Stimulated activated CD8-positive, alpha-beta memory T cell treated with anti-CD3 and anti-CD28 coated beads, Interleukin-12 subunit alpha, Interleukin-12 subunit beta, amount 100 ng/mL, for 24 hours (primary cell): ENCODE measurements at regions not wholly inside any gene's neighbourhood (a gene's known extent, or its start where the extent isn't known, plus 50 kb on each side); places are given as distances from the start of the nearest gene placed in this dataset.

Source experiments
- DNase-seq: peaks from one replicate; pipeline ENCODE4 v3.0.0-alpha.2; 2020; ENCODE audit errors: extremely low read depth

DNA sequence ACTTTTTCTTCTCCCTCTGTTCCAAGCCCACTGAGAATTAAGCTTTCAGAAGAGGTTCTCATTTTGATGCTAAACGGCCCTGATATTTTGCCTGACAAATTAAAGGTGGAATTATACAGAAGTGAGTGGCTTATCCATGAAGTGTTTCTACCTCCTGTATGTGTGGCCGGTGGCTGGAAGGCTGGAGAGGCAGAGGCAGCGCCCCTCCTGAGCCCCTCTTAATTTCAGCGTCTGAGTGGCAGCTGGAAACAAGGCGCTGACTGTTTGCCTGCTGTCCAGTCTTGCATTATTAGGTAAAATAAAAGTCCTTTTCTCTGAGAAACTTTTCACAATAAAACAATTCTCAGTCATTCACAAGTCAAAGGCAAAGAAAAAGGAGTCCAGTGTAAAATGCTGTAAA lies 685.7 kb downstream of the MCTP2 start:
- DNase-seq = no peak

DNA sequence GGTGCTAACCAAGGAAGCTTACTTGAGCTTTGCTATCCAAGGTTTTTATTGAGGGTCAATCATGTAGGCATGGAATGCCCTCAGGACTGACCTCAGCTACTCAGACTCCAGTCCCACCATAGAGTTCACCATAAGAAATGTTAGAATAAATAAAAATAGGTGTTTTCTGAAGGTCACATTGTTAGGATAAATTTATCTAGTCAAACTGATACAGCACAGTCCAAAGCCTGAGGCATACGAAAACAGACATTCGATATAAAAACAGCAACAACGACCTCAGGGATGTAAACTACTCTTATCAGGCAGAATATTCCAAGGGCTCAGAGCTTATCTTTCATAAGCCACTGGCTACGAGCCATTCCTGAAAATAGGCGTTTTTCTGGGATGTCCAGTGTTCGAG lies 690.6 kb downstream of the MCTP2 start:
- no peak for DNase-seq

DNA sequence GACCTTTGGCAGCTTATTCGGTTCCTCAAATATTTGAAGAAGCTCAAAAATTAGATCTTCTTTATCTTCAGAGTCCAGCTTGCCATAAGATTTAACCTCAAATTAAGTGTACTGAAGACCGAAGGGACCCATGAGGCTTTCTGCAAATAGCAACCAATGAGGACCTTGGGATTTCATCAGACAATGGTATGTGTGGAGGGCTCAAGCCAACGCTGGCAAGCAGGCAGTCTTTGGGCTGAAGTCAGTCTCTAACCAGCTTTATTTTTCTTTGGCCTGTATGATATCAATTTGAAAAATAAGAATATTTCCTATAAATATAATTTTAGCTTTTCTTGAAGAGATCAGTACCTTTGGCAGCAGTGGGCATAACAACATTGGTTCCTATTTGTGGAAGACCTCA lies 692.7 kb downstream of the MCTP2 start:
- no peak for DNase-seq

DNA sequence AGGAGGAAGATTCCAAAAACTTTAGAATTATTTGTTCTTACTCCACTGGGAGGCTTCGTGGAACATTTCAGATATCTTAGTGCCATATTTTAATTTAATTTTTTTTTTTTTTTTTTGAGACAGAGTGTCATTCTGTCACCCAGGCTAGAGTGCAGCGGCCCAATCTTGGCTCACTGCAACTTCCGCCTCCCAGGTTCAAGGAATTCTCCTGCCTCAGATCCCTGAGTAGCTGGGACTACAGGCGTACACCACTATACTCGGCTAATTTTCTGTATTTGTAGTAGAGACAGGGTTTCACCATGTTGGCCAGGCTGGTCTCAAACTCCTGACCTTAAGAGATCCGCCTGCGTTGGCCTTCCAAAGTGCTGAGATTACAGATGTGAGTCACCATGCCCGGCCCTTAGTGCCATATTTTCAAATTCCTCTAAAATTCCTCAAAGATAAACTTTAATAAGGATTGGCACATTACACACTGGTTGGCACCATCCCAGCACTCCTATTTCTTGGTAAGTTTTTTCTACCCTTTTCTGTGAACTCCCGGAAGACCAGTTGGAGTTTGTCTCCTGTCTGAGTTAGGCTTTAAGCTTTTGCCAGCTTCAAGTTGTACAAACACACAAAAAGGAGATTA lies 693.7 kb downstream of the MCTP2 start:
- no peak for DNase-seq

DNA sequence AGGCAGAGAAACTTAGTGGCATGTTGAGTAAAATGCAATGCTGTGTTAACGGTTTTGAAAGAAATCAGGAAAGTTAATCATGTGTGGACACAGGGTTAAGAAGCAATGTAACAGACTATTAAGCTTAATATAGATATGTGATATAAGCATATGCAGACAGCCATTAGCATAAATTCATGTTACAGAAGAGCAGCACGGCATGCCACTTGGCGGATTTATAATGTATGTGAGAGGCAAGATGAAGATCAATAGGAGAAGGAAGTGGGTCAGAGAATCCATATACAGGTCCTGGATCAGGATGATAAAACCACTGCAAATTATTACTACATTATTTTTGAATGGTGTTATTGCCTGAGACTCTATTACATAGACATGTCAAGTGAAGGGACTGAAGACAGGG lies 694.3 kb downstream of the MCTP2 start:
- no peak for DNase-seq

DNA sequence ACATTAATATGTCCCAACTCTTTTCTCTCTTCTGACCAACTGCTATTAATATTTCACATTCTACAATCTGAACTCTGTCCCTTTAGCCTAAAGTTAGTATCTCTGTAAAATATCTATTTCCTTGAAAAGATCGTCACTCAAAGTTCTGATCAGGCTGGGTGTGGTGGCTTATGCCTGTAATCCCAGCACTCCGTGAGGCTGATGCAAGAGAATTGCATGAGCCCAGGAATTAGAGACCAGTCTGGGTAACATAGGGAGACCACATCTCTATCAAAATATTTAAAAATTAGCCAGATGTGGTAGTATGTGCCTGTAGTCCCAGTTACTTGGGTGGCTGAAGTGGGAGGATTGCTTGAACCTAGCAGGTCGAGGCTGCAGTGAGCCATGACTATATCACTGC lies 695.6 kb downstream of the MCTP2 start:
- no peak for DNase-seq

DNA sequence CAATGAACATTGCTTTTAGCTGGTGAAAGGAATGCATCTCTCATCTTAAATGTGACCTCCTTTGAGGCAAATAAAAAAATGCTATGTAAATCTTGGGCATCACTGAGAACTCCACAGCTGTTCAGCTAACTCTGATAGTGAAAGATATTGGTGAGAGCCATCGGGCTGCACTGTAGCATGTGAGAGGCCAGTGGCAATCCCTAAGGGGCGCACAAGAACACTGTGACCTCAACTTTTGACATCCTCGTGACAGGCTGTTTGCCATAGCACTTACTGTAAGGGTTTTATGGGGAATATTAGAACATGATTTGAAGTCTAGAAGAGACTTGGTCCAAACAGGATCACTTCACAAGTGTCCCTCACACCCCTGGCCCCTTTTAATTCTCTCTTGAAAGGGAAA lies 697.9 kb downstream of the MCTP2 start:
- DNase-seq = no peak

DNA sequence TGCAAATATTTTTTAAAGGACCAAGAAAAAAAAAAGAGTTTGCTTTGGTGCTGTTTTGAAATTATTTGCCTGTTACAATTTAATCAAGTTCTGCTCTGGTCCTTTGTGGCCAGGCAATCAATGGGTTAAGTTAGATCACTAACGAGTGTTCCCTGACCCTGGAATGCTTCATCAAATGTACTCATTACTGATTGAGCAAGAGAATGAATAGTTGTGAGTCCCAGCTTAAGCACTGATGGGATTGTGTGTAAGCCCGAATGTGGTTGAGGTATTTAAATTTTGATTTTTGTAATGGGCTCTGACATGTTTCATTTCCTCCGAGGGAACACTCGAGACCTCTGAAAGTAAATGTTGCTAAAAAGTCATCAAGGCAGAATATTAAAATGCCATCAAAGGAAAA lies 699.1 kb downstream of the MCTP2 start:
- DNase-seq = no peak

DNA sequence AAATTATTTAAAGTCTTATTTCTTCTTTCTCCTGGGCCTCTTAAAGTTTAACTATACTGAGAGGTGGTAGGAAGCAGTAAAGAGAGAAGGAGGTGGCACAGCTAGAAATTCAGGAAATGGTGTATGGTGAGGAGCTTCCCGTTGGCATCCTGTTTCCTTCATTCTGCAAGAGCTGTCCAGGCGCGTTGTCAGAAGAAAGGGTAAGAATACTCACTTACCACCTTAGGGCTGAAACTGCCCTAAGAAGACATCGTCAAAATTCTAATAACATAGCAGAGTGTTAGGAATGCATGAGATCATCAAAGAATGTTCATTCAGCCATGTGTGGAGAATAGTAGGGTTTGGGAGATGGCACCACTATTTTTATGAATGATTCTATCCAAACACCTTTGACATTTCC lies 699.6 kb downstream of the MCTP2 start:
- no peak for DNase-seq

DNA sequence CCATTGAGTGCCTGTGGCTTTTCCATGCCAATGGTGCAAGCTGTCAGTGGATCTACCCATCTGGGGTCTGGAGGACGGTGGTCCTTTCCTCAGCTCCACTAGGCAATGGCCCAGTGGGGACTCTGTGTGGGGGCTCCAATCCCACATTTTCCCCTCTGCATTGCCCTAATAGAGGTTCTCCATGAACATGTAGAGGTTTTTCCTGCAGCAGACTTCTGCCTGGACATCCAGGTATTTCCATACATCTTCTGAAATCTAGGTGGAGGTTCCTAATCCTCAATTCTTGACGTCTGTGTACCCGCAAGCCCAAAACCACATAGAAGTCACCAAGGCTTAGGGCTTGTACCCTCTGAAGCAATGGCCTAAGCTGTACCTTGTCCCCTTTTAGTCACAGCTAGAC lies 703.1 kb downstream of the MCTP2 start:
- DNase-seq = no peak

DNA sequence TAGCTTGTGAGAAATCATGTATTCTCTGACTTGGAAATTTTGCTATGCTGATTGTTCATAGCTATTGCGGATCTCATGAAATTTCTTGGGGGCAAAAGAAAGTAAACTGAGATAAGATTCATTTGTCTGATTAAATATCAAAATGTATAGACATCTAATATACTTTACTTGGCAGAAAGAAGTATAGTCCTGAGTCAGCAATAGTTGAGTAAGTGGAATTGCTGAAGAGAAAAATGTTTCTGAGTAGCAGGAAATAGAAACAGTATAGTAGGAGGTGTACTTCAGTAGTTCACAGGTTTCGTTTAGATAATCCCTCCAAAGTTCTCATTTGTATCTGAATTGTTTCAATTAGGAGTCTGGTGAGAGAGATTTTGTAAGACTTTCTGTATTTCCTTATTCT lies 705.9 kb downstream of the MCTP2 start:
- DNase-seq = no peak

DNA sequence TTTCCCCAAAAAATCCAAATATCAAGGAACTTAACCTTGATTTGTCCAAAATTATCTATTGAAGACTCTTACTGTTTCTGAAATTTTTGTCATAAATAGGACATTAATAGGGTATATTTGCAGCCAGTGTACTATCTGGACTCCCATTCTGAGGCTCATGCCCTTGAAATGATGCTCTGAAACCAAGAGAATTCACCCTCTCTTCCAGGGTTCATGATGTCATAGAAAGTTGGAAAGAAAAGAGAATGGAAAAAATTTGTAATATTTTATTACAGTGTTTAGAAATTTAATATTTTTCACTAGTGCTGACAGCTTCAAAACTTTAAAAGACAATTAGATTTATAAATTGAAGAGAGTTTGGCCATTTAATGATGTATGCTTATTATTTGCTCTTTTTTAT lies 712.5 kb downstream of the MCTP2 start:
- DNase-seq = no peak

DNA sequence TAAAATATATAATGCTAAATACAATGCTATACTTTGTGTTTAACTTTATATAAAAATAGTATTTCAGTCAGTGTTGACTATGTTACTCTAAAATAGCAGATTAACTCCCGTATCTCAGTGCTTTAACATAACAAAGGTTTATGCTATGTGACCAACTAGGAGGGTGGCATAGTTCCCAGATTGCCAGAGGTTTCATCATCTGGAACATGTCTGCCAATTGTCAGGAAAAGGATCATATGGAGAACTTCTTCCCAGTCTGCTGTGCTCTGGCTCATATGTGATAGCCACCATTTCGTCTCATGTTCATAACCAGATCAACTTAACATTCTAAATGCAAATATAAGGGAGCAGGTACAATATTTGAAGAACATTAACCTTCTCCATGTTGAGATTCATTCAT lies 720.2 kb downstream of the MCTP2 start:
- DNase-seq = no peak

DNA sequence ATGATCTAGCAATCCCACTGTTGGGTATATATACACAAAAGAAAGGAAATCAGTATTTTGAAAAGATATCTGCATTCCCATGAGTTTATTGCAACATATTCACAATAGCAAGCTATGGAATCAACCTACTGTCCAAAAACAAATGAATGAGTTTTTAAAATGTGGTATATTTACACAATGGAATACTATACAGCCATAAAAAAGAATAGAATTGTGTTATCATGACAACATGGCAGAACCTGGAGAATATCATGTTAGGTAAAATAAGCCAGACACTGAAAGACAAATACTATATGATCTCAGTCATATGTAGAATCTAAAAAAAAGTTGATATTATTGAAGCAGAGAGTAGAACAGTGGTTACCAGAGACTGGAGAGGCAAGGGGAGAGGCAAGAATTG lies 732.6 kb downstream of the MCTP2 start:
- no peak for DNase-seq

DNA sequence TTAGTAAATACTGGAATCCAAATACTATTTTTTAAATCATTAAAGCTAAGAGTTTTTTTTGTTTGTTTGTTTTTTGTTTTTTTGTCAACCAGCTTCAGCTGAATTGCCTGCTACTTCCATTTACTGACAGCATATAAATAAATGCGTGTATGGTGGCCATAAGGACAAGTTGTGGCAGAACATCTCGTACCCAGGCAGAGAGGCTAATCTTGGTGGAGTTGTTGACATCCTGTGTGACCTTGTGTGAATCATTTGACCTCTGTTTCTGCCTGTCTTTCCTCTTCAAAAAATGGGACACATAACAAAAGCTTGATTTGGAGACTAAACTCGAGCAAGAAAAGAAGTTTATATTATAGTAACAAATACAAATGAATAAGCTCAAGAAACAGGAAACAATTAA lies 734.2 kb downstream of the MCTP2 start:
- DNase-seq = no peak

DNA sequence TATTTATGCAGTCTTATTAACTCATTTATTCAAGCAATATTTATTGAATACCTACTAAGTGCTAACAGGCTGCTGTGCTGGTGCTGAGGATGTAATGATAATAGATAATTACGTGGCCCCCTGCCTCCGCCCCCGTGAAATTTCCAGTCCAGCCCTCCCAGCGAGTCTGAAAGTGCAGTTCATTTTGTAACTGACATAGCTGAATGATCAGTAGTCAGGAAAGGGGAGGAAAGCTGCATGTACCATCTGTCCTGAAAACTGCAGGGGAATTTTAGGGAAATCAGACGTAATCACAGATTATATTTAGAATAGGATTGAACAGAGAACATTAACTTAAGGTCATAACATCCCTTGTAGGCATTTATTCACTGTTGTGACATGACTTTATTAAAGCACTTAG lies 736.8 kb downstream of the MCTP2 start:
- DNase-seq = no peak

DNA sequence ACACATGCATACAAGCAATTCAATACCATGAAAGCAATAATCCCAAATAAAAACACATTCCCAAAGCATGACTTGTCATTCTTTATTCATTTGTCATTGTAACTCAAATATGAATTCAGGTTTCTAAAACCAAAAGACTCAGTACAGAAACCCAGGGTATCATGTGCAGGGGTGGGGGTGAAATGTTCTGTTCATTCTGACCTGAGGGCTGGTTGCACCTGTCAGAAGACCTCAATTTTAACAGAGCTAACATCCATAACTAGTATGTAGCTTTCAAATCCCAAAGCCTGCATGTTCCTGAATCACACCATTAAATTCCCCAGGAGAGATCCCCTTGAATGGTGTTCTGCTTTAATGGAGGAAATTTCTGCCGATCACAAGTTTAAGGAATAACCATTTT lies 738.7 kb downstream of the MCTP2 start:
- DNase-seq = no peak

DNA sequence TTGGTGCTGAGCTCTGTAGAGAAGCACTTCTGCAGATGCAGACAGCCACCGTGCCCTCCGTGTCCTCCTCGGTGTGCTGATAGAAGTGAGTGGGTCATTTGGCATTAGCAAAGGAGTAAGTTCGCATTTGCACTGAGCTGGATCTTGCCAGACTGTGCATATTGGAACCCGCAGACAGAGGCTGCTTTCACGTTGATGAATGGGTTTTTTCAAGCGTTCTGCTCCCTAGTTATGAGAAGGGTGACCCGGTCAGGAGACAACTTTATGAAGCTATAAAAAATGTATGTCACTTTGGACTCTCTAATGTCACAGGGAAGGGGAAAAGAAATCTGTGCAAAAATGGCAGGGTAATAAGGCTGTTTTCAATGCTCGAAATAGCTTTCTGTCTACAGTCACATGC lies 739.4 kb downstream of the MCTP2 start:
- DNase-seq = no peak

DNA sequence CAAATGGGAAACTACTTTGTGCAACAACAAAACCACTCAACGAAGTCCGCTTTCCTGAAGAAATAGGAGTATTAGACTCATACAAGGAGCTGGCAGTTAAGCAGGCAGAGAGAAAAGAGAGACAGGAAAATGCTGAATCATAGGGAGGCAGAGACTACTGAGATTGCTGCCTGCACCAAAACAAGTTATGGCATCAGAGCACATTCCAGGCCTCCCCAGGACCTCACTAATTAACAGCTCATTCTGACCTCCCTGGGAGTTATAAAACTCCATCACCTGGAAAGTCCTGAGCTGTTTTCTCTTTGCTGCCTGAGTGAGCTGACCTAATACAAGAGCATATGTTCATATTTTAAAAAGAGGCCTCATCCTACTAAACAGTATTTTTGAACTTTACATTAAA lies 741.0 kb downstream of the MCTP2 start:
- DNase-seq = no peak

DNA sequence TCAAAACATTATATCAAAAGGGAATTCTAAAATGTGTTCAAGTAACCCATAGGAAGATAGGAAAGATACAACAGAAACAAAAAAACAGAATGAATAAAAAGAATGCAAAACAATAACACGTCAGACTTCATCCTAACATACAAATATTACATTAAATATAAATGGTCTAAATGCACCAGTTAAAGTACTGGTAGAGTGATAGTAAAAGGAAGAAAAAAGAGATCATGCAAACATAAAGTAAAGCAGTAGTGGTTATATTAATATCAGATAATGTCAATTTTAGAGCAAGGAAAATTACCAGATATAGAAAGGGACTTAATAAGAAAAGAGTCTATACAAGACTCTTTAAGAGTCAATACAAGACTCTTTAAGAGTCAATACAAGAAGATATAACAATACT lies 755.7 kb downstream of the MCTP2 start:
- no peak for DNase-seq

DNA sequence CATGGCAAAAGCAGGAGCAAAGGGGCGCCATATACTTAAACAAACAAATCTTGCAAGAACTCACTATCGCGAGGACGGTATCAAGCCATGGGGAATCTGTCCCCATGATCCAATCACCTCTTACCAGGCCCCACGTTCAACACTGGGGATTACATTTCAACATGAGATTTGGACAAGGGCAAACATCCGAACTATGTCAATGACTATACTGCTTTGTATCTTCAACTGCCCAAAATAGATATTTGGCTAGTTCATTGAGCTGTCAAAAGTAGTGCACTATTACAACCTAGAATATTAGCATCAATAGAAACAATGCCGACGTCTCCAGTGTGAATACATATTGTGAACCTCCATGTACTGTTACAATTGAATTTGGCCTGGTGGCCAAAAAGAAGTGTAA lies 760.4 kb downstream of the MCTP2 start:
- DNase-seq = no peak

DNA sequence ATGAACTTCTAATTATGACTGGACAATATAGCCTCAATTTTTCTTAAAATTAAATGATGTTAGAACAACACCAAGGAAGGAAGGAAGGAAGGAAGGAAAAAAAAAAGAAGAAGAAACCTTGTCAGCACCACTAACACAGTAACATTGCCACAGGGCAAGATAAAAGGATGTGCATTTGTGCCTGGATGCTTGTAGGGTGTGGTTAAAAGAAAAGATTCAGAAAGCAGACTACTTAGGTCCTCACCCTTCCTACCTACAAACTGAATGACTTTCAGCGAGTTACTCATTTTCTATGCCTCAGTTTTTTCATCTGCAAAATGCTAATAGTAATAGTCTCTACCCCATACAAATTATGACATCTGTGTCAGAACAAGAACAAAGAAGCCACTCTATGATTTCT lies 778.3 kb downstream of the MCTP2 start:
- no peak for DNase-seq

DNA sequence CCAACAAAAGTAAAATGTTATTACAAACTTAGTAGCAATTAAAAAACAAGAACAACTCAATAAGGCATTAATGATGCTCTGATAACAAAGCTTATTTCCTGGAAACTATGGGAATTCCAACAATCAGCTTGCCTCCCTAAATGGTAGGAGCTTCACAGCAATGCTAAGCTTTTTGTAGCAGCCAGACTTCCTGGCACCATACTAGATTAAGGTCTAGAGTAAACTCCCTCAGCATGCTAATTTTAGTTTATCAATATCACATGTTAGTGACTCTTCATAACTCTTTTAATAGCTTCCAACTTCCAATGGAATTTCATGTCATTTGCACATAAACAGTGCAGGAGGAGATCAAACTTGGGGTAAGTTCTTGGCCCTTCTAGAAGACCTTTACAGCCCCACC lies 782.0 kb downstream of the MCTP2 start:
- DNase-seq = no peak

DNA sequence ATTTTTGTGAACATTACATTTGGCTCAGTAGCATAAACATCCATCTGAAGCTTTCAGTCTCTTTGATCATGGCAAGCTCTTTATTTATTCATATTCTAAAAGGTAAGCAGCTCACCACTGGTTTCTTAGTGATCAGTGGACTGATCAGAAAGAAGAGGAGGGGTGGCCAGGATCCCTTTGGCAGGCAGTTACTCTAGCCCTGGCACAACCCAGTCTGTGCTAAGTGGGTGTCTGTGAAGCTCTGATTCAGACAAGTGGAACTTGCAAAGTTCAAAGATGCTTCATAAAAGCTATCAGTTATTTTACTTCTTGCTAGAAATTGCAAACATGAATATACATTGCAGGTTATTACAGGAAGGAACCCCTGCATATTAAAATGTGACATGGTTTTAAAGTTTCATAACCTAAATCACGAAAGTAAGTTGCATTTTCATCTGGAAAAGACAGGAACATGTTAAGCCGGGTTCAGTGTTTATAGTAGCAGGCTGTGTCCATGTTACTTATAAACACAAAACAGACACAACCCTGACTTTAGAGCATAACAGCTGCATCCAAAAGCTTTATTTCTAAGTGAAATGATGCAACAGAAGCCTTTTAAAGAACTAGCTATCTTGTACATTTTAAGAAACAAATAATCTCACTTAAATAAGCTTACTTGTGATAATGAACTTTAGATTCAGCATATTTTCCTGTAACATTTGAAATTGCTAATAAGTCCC lies 785.3 kb downstream of the MCTP2 start:
- no peak for DNase-seq
